Keratinocyte (primary cell): ENCODE measurements at regions not wholly inside any gene's neighbourhood (a gene's known extent, or its start where the extent isn't known, plus 50 kb on each side); places are given as distances from the start of the nearest gene placed in this dataset.

Source experiments
- DNase-seq: peaks from one replicate; pipeline ENCODE4 v3.0.0-alpha.2; 2011; ENCODE audit warnings: low read depth, missing footprints, low spot score
- FAIRE-seq: peaks from 2 replicates; lab custom pipeline; 2011; peaks lifted over from hg19 to GRCh38; lab: Jason Lieb, UNC
- H2AFZ ChIP-seq: 2 replicates; pipeline ENCODE4 v1.6.0; 2012; ENCODE audit warnings: low read length, control low read depth, inconsistent platforms; ENCODE audit not compliant: control insufficient read depth
- H3K27ac ChIP-seq: 2 replicates; pipeline ENCODE4 v1.5.1; 2011; ENCODE audit warnings: low read length; ENCODE audit not compliant: control insufficient read depth, insufficient read depth
- H3K27me3 ChIP-seq: 3 replicates; pipeline ENCODE4 v1.6.0; 2011; ENCODE audit warnings: low read length; ENCODE audit not compliant: control insufficient read depth, insufficient read depth; ENCODE audit errors: extremely low read depth
- H3K36me3 ChIP-seq, 2 experiments: 2 replicates in 1 of 2; 3 replicates in 1 of 2; pipeline ENCODE4 v1.5.1; 2011; ENCODE audit warnings: low read length in 2 of 2, mild to moderate bottlenecking in 1 of 2; ENCODE audit not compliant: control insufficient read depth in 2 of 2, insufficient read depth in 2 of 2; ENCODE audit errors: extremely low read depth in 1 of 2
- H3K4me1 ChIP-seq: 3 replicates; pipeline ENCODE4 v1.5.1; 2011; ENCODE audit warnings: low read length; ENCODE audit not compliant: control insufficient read depth, insufficient read depth; ENCODE audit errors: extremely low read depth
- H3K4me2 ChIP-seq: 3 replicates; pipeline ENCODE4 v1.6.0; 2011; ENCODE audit warnings: low read depth, low read length; ENCODE audit not compliant: control insufficient read depth, insufficient read depth; ENCODE audit errors: extremely low read depth
- H3K4me3 ChIP-seq, 3 experiments: fragments of 200-600 bp in 1 of 3; sonication (generic) in 1 of 3; 2 replicates in 2 of 3; 3 replicates in 1 of 3; pipeline ENCODE4 v1.5.1; 2011 to 2016; ENCODE audit warnings: low read length in 3 of 3, mild to moderate bottlenecking in 3 of 3, control low read depth in 2 of 3, inconsistent platforms in 1 of 3, low read depth in 1 of 3, mixed read lengths in 1 of 3, mixed run types in 1 of 3, moderate library complexity in 1 of 3; ENCODE audit not compliant: control insufficient read depth in 2 of 3, insufficient read depth in 2 of 3; ENCODE audit errors: extremely low read depth in 1 of 3
- H3K79me2 ChIP-seq: 2 replicates; pipeline ENCODE4 v1.6.0; 2012; ENCODE audit warnings: low read length; ENCODE audit not compliant: control insufficient read depth, insufficient read depth
- H3K9ac ChIP-seq: 3 replicates; pipeline ENCODE4 v1.6.0; 2011; ENCODE audit warnings: low read length; ENCODE audit not compliant: control insufficient read depth, insufficient read depth; ENCODE audit errors: extremely low read depth
- H3K9me1 ChIP-seq: 3 replicates; pipeline ENCODE4 v1.6.0; 2011; ENCODE audit warnings: low read length; ENCODE audit not compliant: control insufficient read depth, insufficient read depth; ENCODE audit errors: extremely low read depth
- H3K9me3 ChIP-seq: 2 replicates; pipeline ENCODE4 v1.5.1; 2012; ENCODE audit warnings: low read depth, low read length; ENCODE audit not compliant: control insufficient read depth
- H4K20me1 ChIP-seq: 3 replicates; pipeline ENCODE4 v1.6.0; 2011; ENCODE audit warnings: low read length; ENCODE audit not compliant: control insufficient read depth, insufficient read depth; ENCODE audit errors: extremely low read depth
- EZH2 ChIP-seq: IDR thresholded peaks from one replicate; pipeline ENCODE4 v1.6.1; 2012; ENCODE audit warnings: inconsistent platforms, mild to moderate bottlenecking, low read length, moderate library complexity
- dilution Hi-C: fragments of 300-500 bp; cut with MboI; formaldehyde crosslinking; loops from one replicate; pipeline ENCODE4 v1.7.0; 2020; ENCODE audit warnings: low sequenced_read_pairs; ENCODE audit not compliant: extremely low pct_ligation_motif_present
- TF ChIP-seq, protein P1 (sequence below), 3 experiments: IDR thresholded peaks in 1 of 3; conservative IDR thresholded peaks in 1 of 3; optimal IDR thresholded peaks in 1 of 3; 2 replicates in 2 of 3; 3 replicates in 1 of 3; pipeline versions ENCODE3 to v1.5.1; 2011; ENCODE audit warnings: low read length in 3 of 3, mild to moderate bottlenecking in 3 of 3, moderate library complexity in 2 of 3, control low read depth in 1 of 3, inconsistent platforms in 1 of 3; ENCODE audit not compliant: insufficient read depth in 2 of 3; ENCODE audit errors: extremely low read depth in 1 of 3

DNA sequence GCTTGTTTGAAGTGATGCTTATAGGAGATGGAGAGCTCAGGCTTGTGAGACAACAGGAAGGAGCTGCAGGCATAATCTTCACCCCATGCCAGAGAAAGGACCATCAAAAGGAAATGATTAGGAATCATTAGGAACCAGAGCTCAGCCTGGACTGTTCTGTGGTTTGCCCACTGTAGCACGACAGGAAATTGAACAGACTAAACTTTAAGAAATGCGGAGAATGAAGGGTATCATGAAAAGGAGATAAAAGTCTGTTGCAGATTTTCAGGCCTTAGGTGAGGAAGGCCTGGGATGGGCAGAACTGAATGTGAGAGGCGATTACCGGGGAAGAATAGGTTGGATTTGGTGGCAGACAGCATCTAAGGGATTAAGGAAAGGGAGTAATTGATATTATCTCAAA is 292.0 kb upstream of the PLXNA2 start:
- FAIRE-seq = peak; percentile 9
- no peak for TF ChIP-seq EZH2
- TF ChIP-seq, protein P1, sequence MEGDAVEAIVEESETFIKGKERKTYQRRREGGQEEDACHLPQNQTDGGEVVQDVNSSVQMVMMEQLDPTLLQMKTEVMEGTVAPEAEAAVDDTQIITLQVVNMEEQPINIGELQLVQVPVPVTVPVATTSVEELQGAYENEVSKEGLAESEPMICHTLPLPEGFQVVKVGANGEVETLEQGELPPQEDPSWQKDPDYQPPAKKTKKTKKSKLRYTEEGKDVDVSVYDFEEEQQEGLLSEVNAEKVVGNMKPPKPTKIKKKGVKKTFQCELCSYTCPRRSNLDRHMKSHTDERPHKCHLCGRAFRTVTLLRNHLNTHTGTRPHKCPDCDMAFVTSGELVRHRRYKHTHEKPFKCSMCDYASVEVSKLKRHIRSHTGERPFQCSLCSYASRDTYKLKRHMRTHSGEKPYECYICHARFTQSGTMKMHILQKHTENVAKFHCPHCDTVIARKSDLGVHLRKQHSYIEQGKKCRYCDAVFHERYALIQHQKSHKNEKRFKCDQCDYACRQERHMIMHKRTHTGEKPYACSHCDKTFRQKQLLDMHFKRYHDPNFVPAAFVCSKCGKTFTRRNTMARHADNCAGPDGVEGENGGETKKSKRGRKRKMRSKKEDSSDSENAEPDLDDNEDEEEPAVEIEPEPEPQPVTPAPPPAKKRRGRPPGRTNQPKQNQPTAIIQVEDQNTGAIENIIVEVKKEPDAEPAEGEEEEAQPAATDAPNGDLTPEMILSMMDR (optimal IDR thresholded peaks at IDR 0.05 in 1 of 3, IDR thresholded peaks at IDR 0.05 in 1 of 3, conservative IDR thresholded peaks at IDR 0.05 in 1 of 3; ENCODE audit: extremely low read depth in 1 of 3, insufficient read depth in 2 of 3, low read length in 3 of 3) = no peak
- no peak overlapping the region for H3K27ac ChIP-seq
- no peaks in the 10 kb centered on the region for H3K9me3 ChIP-seq
- DNase-seq = no peak
- no peaks in the 10 kb centered on the region for H3K27me3 ChIP-seq
- no peak overlapping the region for H2AFZ ChIP-seq
- no peak overlapping the region for H3K9ac ChIP-seq
- H3K9me1 ChIP-seq = no peaks in the 10 kb centered on the region
- no peaks in the 10 kb centered on the region for H4K20me1 ChIP-seq
- no peaks in the 10 kb centered on the region for H3K36me3 ChIP-seq
- dilution Hi-C loops = no loop called here
- H3K4me1 ChIP-seq = peaks cover 20% of the 10 kb centered on the region
- H3K4me3 ChIP-seq = no peak overlapping the region
- no peak overlapping the region for H3K4me2 ChIP-seq
- no peaks in the 10 kb centered on the region for H3K79me2 ChIP-seq

DNA sequence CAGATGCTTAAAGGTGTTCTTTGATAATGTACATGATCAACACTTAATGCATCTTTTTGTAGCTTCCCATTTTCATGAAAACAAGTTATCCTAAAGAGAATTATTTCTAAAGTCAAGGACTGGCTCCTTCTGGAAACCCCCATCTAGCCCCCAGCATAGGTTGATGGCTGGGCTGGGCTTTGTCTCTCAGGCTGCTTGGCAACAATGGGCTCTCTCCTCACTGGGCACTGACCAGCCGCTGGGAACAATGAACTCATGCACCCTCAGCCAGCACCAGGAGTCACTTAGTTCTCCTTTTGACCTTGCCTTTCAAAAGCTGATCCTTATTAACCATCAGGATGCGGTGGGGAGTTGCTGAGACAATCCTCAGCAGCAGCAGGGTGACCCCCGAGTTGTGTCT is 293.0 kb upstream of the PLXNA2 start:
- Histone ChIP-seq H3K27ac (no peak overlapping the region), H3K79me2 (no peaks in the 10 kb centered on the region), H3K36me3 (no peaks in the 10 kb centered on the region), H2AFZ (no peak overlapping the region), H4K20me1 (no peaks in the 10 kb centered on the region), H3K9me1 (no peaks in the 10 kb centered on the region), H3K9ac (no peak overlapping the region), H3K4me3 (no peak overlapping the region), H3K4me2 (no peak overlapping the region), H3K4me1 (peaks cover 30% of the 10 kb centered on the region), H3K27me3 (no peaks in the 10 kb centered on the region), H3K9me3 (no peaks in the 10 kb centered on the region)
- no peak for FAIRE-seq
- no peak for TF ChIP-seq EZH2
- TF ChIP-seq, protein P1 (optimal IDR thresholded peaks at IDR 0.05 in 1 of 3, IDR thresholded peaks at IDR 0.05 in 1 of 3, conservative IDR thresholded peaks at IDR 0.05 in 1 of 3; ENCODE audit: extremely low read depth in 1 of 3, insufficient read depth in 2 of 3, low read length in 3 of 3) = no peak
- dilution Hi-C loops = no loop called here
- DNase-seq = no peak
